PC-3 (cell line): ENCODE measurements at regions not wholly inside any gene's neighbourhood (a gene's known extent, or its start where the extent isn't known, plus 50 kb on each side); places are given as distances from the start of the nearest gene placed in this dataset.

ENCODE experiments used
- ATAC-seq: fragments of 200-7000 bp; cut with Tn5 transposase; 2 replicates; pipeline ENCODE4 v1.9.1; 2020; ENCODE audit warnings: mild to moderate bottlenecking, moderate library complexity
- BruUV-seq: library from RNA; stranded (reverse); fragments of 400-500 nt; replicated peaks from 2 replicates; lab custom pipeline; 2021; lab: Mats Ljungman, UMichigan
- CTCF ChIA-PET: fragments of 300-600 bp; sonication (Branson Sonifier 250); formaldehyde crosslinking; loops from one replicate; lab custom pipeline; 2022; ENCODE audit warnings: antibody characterized with exemption; lab: Charles Lee
- POLR2A ChIA-PET: fragments of 300-600 bp; sonication (Branson Sonifier 250); formaldehyde crosslinking; loops from one replicate; lab custom pipeline; 2022; ENCODE audit warnings: antibody characterized with exemption; ENCODE audit not compliant: unreplicated experiment; lab: Charles Lee
- DNase-seq: peaks from one replicate; pipeline ENCODE4 v3.0.0-alpha.2; 2015
- H2AFZ ChIP-seq: fragments of 300-600 bp; sonication (generic); 2 replicates; pipeline ENCODE4 v1.6.0; 2016; ENCODE audit warnings: antibody characterized with exemption, low read length
- H3F3A ChIP-seq: fragments of 300-600 bp; sonication (generic); one replicate; pipeline ENCODE4 v1.6.0; 2017; ENCODE audit warnings: antibody characterized with exemption, low read length, control low read depth, mild to moderate bottlenecking; ENCODE audit not compliant: unreplicated experiment
- H3K27ac ChIP-seq: fragments of 300-600 bp; sonication (generic); 2 replicates; pipeline ENCODE4 v1.5.1; 2016; ENCODE audit warnings: mild to moderate bottlenecking, low read length
- H3K27me3 ChIP-seq: fragments of 300-600 bp; sonication (generic); 2 replicates; pipeline ENCODE4 v1.6.1; 2016; ENCODE audit warnings: low read length, mixed read lengths
- H3K36me3 ChIP-seq: fragments of 300-600 bp; sonication (generic); 2 replicates; pipeline ENCODE4 v1.6.1; 2016; ENCODE audit warnings: low read depth, mixed run types, low read length, mixed read lengths
- H3K4me1 ChIP-seq: fragments of 300-600 bp; sonication (generic); 2 replicates; pipeline ENCODE4 v1.5.1; 2016; ENCODE audit warnings: low read length; ENCODE audit not compliant: insufficient read depth
- H3K4me2 ChIP-seq: fragments of 300-600 bp; sonication (generic); 2 replicates; pipeline ENCODE4 v1.6.0; 2016; ENCODE audit warnings: low read length
- H3K4me3 ChIP-seq: fragments of 300-600 bp; sonication (generic); 2 replicates; pipeline ENCODE4 v1.5.1; 2016; ENCODE audit warnings: mild to moderate bottlenecking, low read length, mixed read lengths
- H3K79me2 ChIP-seq: fragments of 300-600 bp; sonication (generic); 2 replicates; pipeline ENCODE4 v1.6.1; 2017; ENCODE audit warnings: low read length, mixed read lengths
- H3K9ac ChIP-seq: fragments of 300-600 bp; sonication (generic); 2 replicates; pipeline ENCODE4 v1.6.0; 2016; ENCODE audit warnings: mild to moderate bottlenecking, low read length
- H3K9me2 ChIP-seq: fragments of 300-600 bp; sonication (generic); replicated peaks from 2 replicates; pipeline ENCODE4 v1.6.1; 2016; ENCODE audit warnings: mixed run types, low read length, mixed read lengths
- H3K9me3 ChIP-seq: fragments of 300-600 bp; sonication (generic); 2 replicates; pipeline ENCODE4 v1.6.1; 2016; ENCODE audit warnings: low read length, mixed read lengths
- H4K20me1 ChIP-seq: fragments of 300-600 bp; sonication (generic); 2 replicates; pipeline ENCODE4 v1.6.1; 2016; ENCODE audit warnings: low read length, mixed read lengths
- CTCF ChIP-seq: fragments of 300-600 bp; sonication (generic); conservative IDR thresholded peaks from 2 replicates; pipeline ENCODE4 v1.5.1; 2017; ENCODE audit warnings: antibody characterized with exemption, low read depth, mild to moderate bottlenecking, low read length
- EZH2 ChIP-seq: fragments of 300-600 bp; sonication (generic); IDR thresholded peaks from one replicate; pipeline ENCODE4 v1.6.1; 2017; ENCODE audit warnings: antibody characterized with exemption, mild to moderate bottlenecking, low read length; ENCODE audit not compliant: unreplicated experiment
- EZH2phosphoT487 ChIP-seq: fragments of 300-600 bp; sonication (generic); IDR thresholded peaks from 2 replicates; pipeline ENCODE4 v1.6.1; 2018; ENCODE audit warnings: mild to moderate bottlenecking, antibody characterized with exemption, low read length, borderline replicate concordance
- intact Hi-C: fragments of 100-400 bp; cut with micrococcal nuclease; formaldehyde crosslinking; loops from 2 replicates; pipeline ENCODE4 v1.9.0; 2023

GRCh38 chr16:52271088-52271750, 275.7 kb downstream of the TOX3 start:
- H3K9me3 ChIP-seq, result no peaks in the 10 kb centered on the region
- no peak overlapping the region for H3K4me2 ChIP-seq
- no peaks in the 10 kb centered on the region for H3K4me1 ChIP-seq
- H3K27me3 ChIP-seq, result no peaks in the 10 kb centered on the region
- DNase-seq (no peak), ATAC-seq (no peak)
- ChIA-PET POLR2A (no interaction called here), CTCF (no interaction called here)
- TF ChIP-seq EZH2, result no peak
- H3K4me3 ChIP-seq, result no peak overlapping the region
- intact Hi-C loops, result no loop called here
- no peak overlapping the region for H2AFZ ChIP-seq
- H4K20me1 ChIP-seq, result no peaks in the 10 kb centered on the region
- H3K27ac ChIP-seq, result no peak overlapping the region
- no peaks in the 10 kb centered on the region for H3F3A ChIP-seq
- no peaks in the 10 kb centered on the region for H3K36me3 ChIP-seq
- no peaks in the 10 kb centered on the region for H3K79me2 ChIP-seq
- BruUV-seq, result no TSS peak
- H3K9me2 ChIP-seq, result no peaks in the 10 kb centered on the region
- no peak overlapping the region for H3K9ac ChIP-seq

- intact Hi-C loops, result no loop called here
Observed at GRCh38 chr16:52265446-52265861, 281.5 kb downstream of the TOX3 start.

GRCh38 chr16:52257534-52257933, 289.4 kb downstream of the TOX3 start:
- POLR2A ChIA-PET, result no interaction called here
- intact Hi-C loops, result no loop called here
- no peaks in the 10 kb centered on the region for H3K36me3 ChIP-seq

More at GRCh38 chr16:52265446-52265861, 281.5 kb downstream of the TOX3 start:
- ChIA-PET POLR2A (no interaction called here), CTCF (no interaction called here)
- H2AFZ ChIP-seq, result no peak overlapping the region
- DNase-seq (no peak), ATAC-seq (no peak)
- no peak overlapping the region for H3K4me2 ChIP-seq
- H3K9ac ChIP-seq, result no peak overlapping the region
- H4K20me1 ChIP-seq, result no peaks in the 10 kb centered on the region
- H3K27ac ChIP-seq, result no peak overlapping the region
- H3K79me2 ChIP-seq, result no peaks in the 10 kb centered on the region
- no peaks in the 10 kb centered on the region for H3K4me1 ChIP-seq
- TF ChIP-seq CTCF (no peak), EZH2 (no peak), EZH2phosphoT487 (no peak)
- no peaks in the 10 kb centered on the region for H3K27me3 ChIP-seq
- no TSS peak for BruUV-seq
- H3F3A ChIP-seq, result no peaks in the 10 kb centered on the region
- H3K4me3 ChIP-seq, result no peak overlapping the region
- H3K9me2 ChIP-seq, result no peaks in the 10 kb centered on the region
- no peaks in the 10 kb centered on the region for H3K36me3 ChIP-seq
- H3K9me3 ChIP-seq, result no peaks in the 10 kb centered on the region

More at GRCh38 chr16:52257534-52257933, 289.4 kb downstream of the TOX3 start:
- Histone ChIP-seq H3K4me3 (no peak overlapping the region), H3K79me2 (no peaks in the 10 kb centered on the region), H2AFZ (no peak overlapping the region), H3K27ac (no peak overlapping the region), H3K4me2 (no peak overlapping the region), H3F3A (no peaks in the 10 kb centered on the region), H3K27me3 (no peaks in the 10 kb centered on the region), H3K9ac (no peak overlapping the region), H3K4me1 (no peaks in the 10 kb centered on the region), H4K20me1 (no peaks in the 10 kb centered on the region), H3K9me3 (no peaks in the 10 kb centered on the region), H3K9me2 (no peaks in the 10 kb centered on the region)
- no TSS peak for BruUV-seq
- no peak for TF ChIP-seq EZH2phosphoT487
- no peak for TF ChIP-seq CTCF
- no peak for TF ChIP-seq EZH2
- CTCF ChIA-PET, result no interaction called here
- DNase-seq, result no peak
- ATAC-seq, result no peak
